GM12874 (cell line): ENCODE measurements at regions not wholly inside any gene's neighbourhood (a gene's known extent, or its start where the extent isn't known, plus 50 kb on each side); places are given as distances from the start of the nearest gene placed in this dataset.

Experiments used
- TF ChIP-seq, protein P1 (sequence below): IDR thresholded peaks from 2 replicates; pipeline ENCODE4 v1.5.1; 2011; ENCODE audit warnings: low read depth, mild to moderate bottlenecking, control low read depth, low read length, moderate library complexity; ENCODE audit not compliant: insufficient read depth

DNA sequence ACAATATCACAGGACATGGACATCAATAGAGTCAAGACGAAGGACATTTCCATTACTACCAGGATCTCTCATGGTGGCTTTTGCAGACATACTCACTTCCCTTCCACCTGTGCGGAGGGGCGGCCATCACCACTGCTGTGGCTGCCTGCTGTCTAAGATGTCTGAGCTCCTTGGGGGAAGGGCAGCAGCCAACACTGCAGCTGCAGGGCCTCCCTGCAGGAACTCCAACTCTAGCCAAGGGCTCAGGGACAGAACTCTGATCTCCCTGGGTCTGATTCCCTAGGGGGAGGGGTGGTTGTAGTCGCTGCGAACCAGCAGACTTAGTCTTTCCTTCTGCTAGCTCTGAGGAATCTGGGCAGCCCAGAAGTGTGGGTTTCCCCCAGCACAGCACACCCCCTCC is 78.9 kb upstream of the ANKRD10 start:
- TF ChIP-seq, protein P1, sequence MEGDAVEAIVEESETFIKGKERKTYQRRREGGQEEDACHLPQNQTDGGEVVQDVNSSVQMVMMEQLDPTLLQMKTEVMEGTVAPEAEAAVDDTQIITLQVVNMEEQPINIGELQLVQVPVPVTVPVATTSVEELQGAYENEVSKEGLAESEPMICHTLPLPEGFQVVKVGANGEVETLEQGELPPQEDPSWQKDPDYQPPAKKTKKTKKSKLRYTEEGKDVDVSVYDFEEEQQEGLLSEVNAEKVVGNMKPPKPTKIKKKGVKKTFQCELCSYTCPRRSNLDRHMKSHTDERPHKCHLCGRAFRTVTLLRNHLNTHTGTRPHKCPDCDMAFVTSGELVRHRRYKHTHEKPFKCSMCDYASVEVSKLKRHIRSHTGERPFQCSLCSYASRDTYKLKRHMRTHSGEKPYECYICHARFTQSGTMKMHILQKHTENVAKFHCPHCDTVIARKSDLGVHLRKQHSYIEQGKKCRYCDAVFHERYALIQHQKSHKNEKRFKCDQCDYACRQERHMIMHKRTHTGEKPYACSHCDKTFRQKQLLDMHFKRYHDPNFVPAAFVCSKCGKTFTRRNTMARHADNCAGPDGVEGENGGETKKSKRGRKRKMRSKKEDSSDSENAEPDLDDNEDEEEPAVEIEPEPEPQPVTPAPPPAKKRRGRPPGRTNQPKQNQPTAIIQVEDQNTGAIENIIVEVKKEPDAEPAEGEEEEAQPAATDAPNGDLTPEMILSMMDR, result no peak

DNA sequence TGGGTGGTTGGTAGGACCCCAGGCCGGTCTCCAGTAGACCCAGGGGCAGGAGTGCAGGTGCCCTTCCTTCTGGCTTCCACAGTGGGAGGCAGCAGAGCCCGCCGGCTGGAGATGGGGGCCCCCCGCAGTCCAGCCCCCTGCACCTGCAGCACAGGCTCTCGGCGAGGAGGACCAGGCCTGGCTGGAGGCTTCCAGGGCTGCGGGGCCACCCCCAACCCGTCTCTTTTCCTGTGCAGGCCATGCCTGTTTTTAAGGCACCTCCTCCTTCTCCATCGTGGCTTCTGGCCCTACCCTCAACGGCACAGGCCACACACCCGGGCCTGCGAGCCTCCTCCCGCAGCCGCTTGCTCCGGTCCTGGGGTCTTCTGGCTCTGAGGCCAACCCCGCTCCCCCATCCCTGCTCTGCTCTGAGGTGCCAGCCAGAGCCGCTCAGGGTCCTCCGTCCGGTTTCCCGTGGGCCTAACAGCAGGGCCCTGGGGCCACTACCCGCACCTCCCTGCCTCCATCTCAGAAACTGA is 77.2 kb upstream of the ANKRD10 start:
- TF ChIP-seq, protein P1, result no peak

DNA sequence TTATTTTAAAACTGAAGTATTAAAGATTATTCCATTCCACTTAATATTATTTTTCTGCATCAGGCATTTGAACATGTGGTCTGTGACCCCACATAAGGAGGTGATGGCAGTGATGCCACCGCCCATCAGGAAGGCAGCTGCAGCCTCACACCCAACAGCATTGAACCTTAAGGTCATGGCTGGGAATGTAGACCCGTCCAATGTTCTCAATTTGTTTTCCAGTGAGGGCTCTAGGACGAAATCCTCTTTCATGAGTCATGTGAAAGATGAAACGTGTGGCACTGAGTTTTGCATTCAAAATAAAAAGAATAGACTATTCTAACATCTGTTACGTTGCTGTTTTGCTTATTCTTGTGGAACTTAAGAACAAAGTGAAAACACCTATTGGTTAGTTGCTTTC is 74.5 kb upstream of the ANKRD10 start:
- TF ChIP-seq, protein P1, result no peak

DNA sequence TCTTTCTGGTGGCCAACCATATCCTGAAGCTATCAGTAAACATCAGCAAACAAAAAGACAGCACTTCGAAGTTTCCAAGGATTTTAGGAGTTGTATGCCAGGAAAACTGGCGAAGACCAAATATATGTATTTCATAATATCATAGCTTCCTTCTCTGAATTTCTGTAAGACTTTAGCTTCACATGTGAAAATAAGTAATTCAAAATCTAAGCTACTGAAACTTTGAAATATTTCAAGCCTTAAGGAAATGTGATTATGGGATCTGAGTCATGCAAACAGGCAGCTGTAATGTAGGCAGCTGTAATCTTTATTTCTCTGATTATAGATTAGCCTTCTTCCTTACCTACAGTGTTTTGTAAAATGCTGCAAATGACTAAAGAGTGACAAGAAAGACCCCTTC is 70.7 kb upstream of the ANKRD10 start:
- TF ChIP-seq, protein P1, result no peak

DNA sequence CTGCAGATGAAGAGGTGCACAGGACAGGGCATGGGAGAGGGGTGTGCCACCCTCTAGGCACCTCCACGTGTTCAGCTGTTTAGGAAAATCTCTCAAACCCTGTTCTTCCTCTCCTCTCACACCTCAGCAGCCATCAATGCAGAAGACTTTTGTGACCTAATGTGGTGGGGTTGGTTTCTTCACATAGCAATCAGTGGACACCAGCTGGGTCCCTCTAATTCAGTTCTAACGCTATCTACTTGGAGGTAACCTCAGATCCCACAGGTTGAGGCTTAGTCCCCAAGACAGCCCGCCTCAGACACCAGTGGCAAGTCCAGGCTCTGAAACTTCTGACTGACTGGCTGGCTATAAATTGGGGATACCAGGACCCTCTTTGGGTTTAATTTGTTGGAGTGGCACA is 69.9 kb upstream of the ANKRD10 start:
- TF ChIP-seq, protein P1, result no peak

DNA sequence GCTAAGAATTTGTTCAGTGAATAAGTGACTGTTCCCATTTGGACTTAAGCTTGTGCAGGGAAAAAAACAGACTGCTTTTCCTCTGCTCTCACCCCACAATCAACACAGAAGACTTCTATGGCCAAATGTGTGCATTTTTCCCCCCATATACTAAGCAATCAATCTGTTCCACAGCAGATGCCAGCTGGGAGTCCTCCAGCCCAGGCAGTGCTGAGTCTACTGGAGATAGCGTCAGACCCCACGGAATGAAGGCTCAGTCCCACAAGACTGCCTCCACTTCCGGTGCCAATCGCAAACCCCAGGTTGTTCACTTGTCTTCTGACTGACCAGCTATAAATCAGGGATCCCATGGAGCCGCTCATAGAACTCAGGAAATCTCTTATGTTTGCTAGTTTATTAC is 69.5 kb upstream of the ANKRD10 start:
- TF ChIP-seq, protein P1, result no peak

DNA sequence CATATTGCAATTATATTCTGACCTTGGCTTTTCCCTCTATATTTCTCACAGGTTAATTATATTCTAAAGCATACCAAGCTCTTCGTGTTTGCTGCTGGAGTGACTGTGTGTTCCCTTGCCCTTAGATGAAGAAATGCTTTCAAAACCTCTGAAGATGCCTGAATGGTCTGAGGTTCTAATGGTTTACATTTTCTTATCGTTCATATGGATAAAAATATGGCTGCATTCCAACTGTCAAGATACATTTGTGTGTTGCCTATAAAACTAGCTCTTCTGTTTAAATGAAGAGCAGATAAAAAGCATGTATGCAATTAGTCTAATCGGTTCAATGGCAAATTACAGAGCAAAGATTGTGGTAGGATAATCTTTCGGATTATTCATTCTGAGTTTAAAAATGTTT is 68.4 kb upstream of the ANKRD10 start:
- TF ChIP-seq, protein P1, result no peak
